GM23338 (cell line): ENCODE measurements at regions not wholly inside any gene's neighbourhood (a gene's known extent, or its start where the extent isn't known, plus 50 kb on each side); places are given as distances from the start of the nearest gene placed in this dataset.

Experiments
- ATAC-seq: fragments of 200-7000 bp; cut with Tn5 transposase; 3 replicates; pipeline ENCODE4 v1.9.1; 2020
- DNase-seq: peaks from one replicate; pipeline ENCODE4 v3.0.0-alpha.2; 2015; ENCODE audit warnings: low spot score
- H2AFZ ChIP-seq: fragments of 200-600 bp; sonication (generic); 2 replicates; pipeline ENCODE4 v1.8.0; 2016; ENCODE audit warnings: antibody characterized with exemption, mild to moderate bottlenecking, moderate library complexity
- H3F3A ChIP-seq: fragments of 200-600 bp; sonication (generic); replicated peaks from 2 replicates; pipeline ENCODE4 v1.8.0; 2017; ENCODE audit warnings: antibody characterized with exemption, mixed run types, low read depth
- H3K27ac ChIP-seq: fragments of 200-600 bp; sonication (generic); 2 replicates; pipeline ENCODE4 v1.6.1; 2016; ENCODE audit warnings: low read depth
- H3K27me3 ChIP-seq: fragments of 200-600 bp; sonication (generic); 2 replicates; pipeline ENCODE4 v1.8.0; 2016; ENCODE audit warnings: mild to moderate bottlenecking, mixed run types, moderate library complexity; ENCODE audit not compliant: insufficient read depth
- H3K36me3 ChIP-seq: fragments of 200-600 bp; sonication (generic); 2 replicates; pipeline ENCODE4 v1.8.0; 2016; ENCODE audit warnings: mild to moderate bottlenecking; ENCODE audit not compliant: insufficient read depth
- H3K4me1 ChIP-seq: fragments of 200-600 bp; sonication (generic); 2 replicates; pipeline ENCODE4 v1.8.0; 2016; ENCODE audit warnings: mild to moderate bottlenecking, moderate library complexity; ENCODE audit not compliant: insufficient read depth
- H3K4me2 ChIP-seq: fragments of 200-600 bp; sonication (generic); 2 replicates; pipeline ENCODE4 v1.7.1; 2017; ENCODE audit warnings: mixed run types
- H3K4me3 ChIP-seq: fragments of 200-600 bp; sonication (generic); 2 replicates; pipeline ENCODE4 v1.6.1; 2016; ENCODE audit warnings: mixed run types
- H3K79me2 ChIP-seq: fragments of 200-600 bp; sonication (generic); replicated peaks from 2 replicates; pipeline ENCODE4 v1.8.0; 2017; ENCODE audit warnings: mild to moderate bottlenecking; ENCODE audit not compliant: insufficient read depth
- H3K9me2 ChIP-seq: fragments of 200-600 bp; sonication (generic); 2 replicates; pipeline ENCODE4 v1.8.0; 2017; ENCODE audit not compliant: insufficient read depth
- H4K20me1 ChIP-seq: fragments of 200-600 bp; sonication (generic); replicated peaks from 2 replicates; pipeline ENCODE4 v1.8.0; 2017; ENCODE audit warnings: mild to moderate bottlenecking; ENCODE audit not compliant: insufficient read depth
- H3K27ac Mint-ChIP-seq: 2 replicates; pipeline ENCODE4 v1.8.0; 2020; ENCODE audit warnings: inconsistent platforms, mild to moderate bottlenecking, moderate library complexity, mixed read lengths
- H3K27me3 Mint-ChIP-seq: 3 replicates; pipeline ENCODE4 v1.8.0; 2022; ENCODE audit warnings: low read depth, mild to moderate bottlenecking, moderate library complexity, mixed read lengths, inconsistent platforms; ENCODE audit not compliant: insufficient read depth, poor library complexity
- H3K36me3 Mint-ChIP-seq: 3 replicates; pipeline ENCODE4 v1.8.0; 2021; ENCODE audit warnings: low read depth, mild to moderate bottlenecking, inconsistent platforms, moderate library complexity, mixed read lengths
- H3K4me1 Mint-ChIP-seq: 3 replicates; pipeline ENCODE4 v1.8.0; 2020; ENCODE audit warnings: mild to moderate bottlenecking, inconsistent platforms, mixed read lengths
- H3K4me3 Mint-ChIP-seq: 3 replicates; pipeline ENCODE4 v1.8.0; 2021; ENCODE audit warnings: moderate library complexity, mild to moderate bottlenecking, inconsistent platforms, mixed read lengths
- H3K9me3 Mint-ChIP-seq: 3 replicates; pipeline ENCODE4 v1.8.0; 2020; ENCODE audit warnings: moderate library complexity, mild to moderate bottlenecking, inconsistent platforms, mixed read lengths
- CREB1 ChIP-seq: fragments of 250-450 bp; sonication (Bioruptor Pico); IDR thresholded peaks from 2 replicates; pipeline ENCODE4 v1.5.0; 2020; ENCODE audit warnings: low read depth, mild to moderate bottlenecking, moderate library complexity
- CTCF ChIP-seq, 2 experiments: fragments of 200-600 bp in 1 of 2; sonication (generic) in 1 of 2; conservative IDR thresholded peaks; 2 replicates each; pipeline versions ENCODE4 v1.5.1 to v1.6.1; 2016 to 2017; ENCODE audit warnings: antibody characterized with exemption in 2 of 2, low read depth in 2 of 2, mild to moderate bottlenecking in 2 of 2, moderate library complexity in 1 of 2
- ETS1 ChIP-seq: IDR thresholded peaks from 2 replicates; pipeline ENCODE4 v1.6.1; 2016; ENCODE audit warnings: antibody characterized with exemption
- EZH2 ChIP-seq: fragments of 200-600 bp; sonication (generic); IDR thresholded peaks from one replicate; pipeline ENCODE4 v1.8.0; 2017; ENCODE audit warnings: antibody characterized with exemption, mild to moderate bottlenecking, low read depth; ENCODE audit not compliant: unreplicated experiment
- EZH2phosphoT487 ChIP-seq: fragments of 200-600 bp; sonication (generic); IDR thresholded peaks from one replicate; pipeline ENCODE4 v1.8.1; 2018; ENCODE audit warnings: antibody characterized with exemption; ENCODE audit not compliant: unreplicated experiment
- JUNB ChIP-seq: IDR thresholded peaks from one replicate; pipeline ENCODE4 v1.6.1; 2016; ENCODE audit warnings: antibody characterized with exemption; ENCODE audit not compliant: unreplicated experiment
- NANOG ChIP-seq: IDR thresholded peaks from 2 replicates; pipeline ENCODE4 v1.6.1; 2016; ENCODE audit warnings: antibody characterized with exemption, borderline replicate concordance
- POLR2AphosphoS5 ChIP-seq: IDR thresholded peaks from 2 replicates; pipeline ENCODE4 v1.6.1; 2016; ENCODE audit warnings: antibody characterized with exemption, low read depth
- REST ChIP-seq: IDR thresholded peaks from one replicate; pipeline ENCODE4 v1.6.1; 2018; ENCODE audit warnings: antibody characterized with exemption; ENCODE audit not compliant: unreplicated experiment
- STAT1 ChIP-seq: IDR thresholded peaks from one replicate; pipeline ENCODE4 v1.6.1; 2016; ENCODE audit warnings: antibody characterized with exemption; ENCODE audit not compliant: unreplicated experiment
- ZNF331 ChIP-seq: fragments of 250-450 bp; sonication (Bioruptor Pico); IDR thresholded peaks from 2 replicates; pipeline ENCODE4 v1.5.0; 2020; ENCODE audit warnings: low read depth, mild to moderate bottlenecking, moderate library complexity

- Mint-ChIP-seq H3K27ac (no peak overlapping the region), H3K9me3 (no peaks in the 10 kb centered on the region), H3K27me3 (no peaks in the 10 kb centered on the region), H3K4me1 (peaks cover 18% of the 10 kb centered on the region), H3K36me3 (no peaks in the 10 kb centered on the region; the same call in 2 of the 3 replicates), H3K4me3 (no peak overlapping the region)
- H2AFZ ChIP-seq: no peak overlapping the region
- ATAC-seq (no peak), DNase-seq (no peak)
- H3K4me1 ChIP-seq: peaks cover 13% of the 10 kb centered on the region; the same call in 1 of the 2 replicates
- no peaks in the 10 kb centered on the region for H3K27me3 ChIP-seq
- no peak for TF ChIP-seq JUNB
- no peaks in the 10 kb centered on the region for H4K20me1 ChIP-seq
- no peak overlapping the region for H3K4me2 ChIP-seq
- H3K9me2 ChIP-seq: no peaks in the 10 kb centered on the region; the same call in 1 of the 2 replicates
- no peaks in the 10 kb centered on the region for H3K79me2 ChIP-seq
- no peak overlapping the region for H3K27ac ChIP-seq
- H3K4me3 ChIP-seq: no peak overlapping the region
- no peaks in the 10 kb centered on the region for H3K36me3 ChIP-seq
- no peaks in the 10 kb centered on the region for H3F3A ChIP-seq
Measured at GRCh38 chr9:106670418-106670817, 192.5 kb upstream of the ZNF462 start.

- DNase-seq: no peak
- Histone ChIP-seq H3K9me2 (peaks cover 9% of the 10 kb centered on the region; the same call in 1 of the 2 replicates), H3K79me2 (no peaks in the 10 kb centered on the region), H3K4me1 (peaks cover 24% of the 10 kb centered on the region), H3K36me3 (no peaks in the 10 kb centered on the region), H2AFZ (no peak overlapping the region), H3K4me2 (no peak overlapping the region), H3F3A (no peaks in the 10 kb centered on the region), H3K27me3 (no peaks in the 10 kb centered on the region), H3K4me3 (no peak overlapping the region), H3K27ac (no peak overlapping the region), H4K20me1 (no peaks in the 10 kb centered on the region)
- Mint-ChIP-seq H3K9me3 (no peaks in the 10 kb centered on the region), H3K27me3 (peaks cover 2% of the 10 kb centered on the region), H3K36me3 (no peaks in the 10 kb centered on the region; the same call in 2 of the 3 replicates), H3K27ac (peak overlapping the region; percentile 68), H3K4me3 (no peak overlapping the region), H3K4me1 (peaks cover 25% of the 10 kb centered on the region)
- no peak for ATAC-seq
- TF ChIP-seq STAT1 (no peak), EZH2phosphoT487 (no peak), REST (no peak), ZNF331 (CRISPR knock-in tag) (no peak), NANOG (no peak), EZH2 (no peak), ETS1 (no peak), JUNB (no peak), CREB1 (CRISPR knock-in tag) (no peak), POLR2AphosphoS5 (no peak), CTCF (conservative IDR thresholded peaks at IDR 0.05; ENCODE audit: low read depth in 2 of 2) (no peak)
Measured at GRCh38 chr9:106675780-106676179, 187.2 kb upstream of the ZNF462 start.
